ENCODE measurements at regions not wholly inside any gene's neighbourhood (a gene's known extent, or its start where the extent isn't known, plus 50 kb on each side); places are given as distances from the start of the nearest gene placed in this dataset.

DNA sequence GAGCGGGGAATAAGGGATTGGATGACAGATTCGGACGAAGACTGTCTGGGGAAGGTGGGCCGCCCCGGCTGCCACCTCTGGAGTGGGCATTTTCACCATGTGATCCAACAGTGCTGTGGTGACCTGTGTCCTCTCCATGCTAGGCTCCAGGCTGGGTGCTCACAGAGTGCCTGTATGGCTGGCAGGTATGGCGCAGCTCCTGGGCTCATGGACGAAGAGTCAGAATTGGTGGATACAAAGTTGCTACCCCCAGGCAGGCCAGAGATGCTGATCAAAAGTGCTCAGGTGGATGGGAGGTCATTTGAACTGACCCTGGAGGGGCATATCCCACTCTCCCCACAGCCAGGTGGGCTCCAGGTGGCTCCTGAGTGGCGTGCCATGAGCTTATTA, 111.3 kb upstream of the UQCRFS1 start:
- no peak for DNase-seq

DNA sequence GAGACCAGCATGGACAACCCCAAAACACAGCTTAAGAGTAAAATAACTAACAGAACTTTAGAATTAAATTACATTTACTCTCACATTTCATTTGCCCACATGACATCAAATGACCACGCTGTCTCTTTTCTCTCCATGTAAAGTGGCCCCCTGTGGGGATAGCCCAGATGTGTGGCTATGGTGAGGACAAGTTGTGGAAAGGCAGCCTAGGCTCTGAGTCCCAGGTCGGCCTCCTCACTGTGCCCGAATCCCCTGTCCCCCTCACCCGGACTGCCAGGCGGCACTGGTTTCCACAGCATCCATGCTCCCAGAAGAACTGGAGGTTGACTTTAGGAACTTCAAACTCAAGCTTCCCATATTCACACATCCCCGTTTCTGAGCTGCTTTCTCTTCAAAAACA, 111.8 kb upstream of the UQCRFS1 start:
- DNase-seq, result no peak

DNA sequence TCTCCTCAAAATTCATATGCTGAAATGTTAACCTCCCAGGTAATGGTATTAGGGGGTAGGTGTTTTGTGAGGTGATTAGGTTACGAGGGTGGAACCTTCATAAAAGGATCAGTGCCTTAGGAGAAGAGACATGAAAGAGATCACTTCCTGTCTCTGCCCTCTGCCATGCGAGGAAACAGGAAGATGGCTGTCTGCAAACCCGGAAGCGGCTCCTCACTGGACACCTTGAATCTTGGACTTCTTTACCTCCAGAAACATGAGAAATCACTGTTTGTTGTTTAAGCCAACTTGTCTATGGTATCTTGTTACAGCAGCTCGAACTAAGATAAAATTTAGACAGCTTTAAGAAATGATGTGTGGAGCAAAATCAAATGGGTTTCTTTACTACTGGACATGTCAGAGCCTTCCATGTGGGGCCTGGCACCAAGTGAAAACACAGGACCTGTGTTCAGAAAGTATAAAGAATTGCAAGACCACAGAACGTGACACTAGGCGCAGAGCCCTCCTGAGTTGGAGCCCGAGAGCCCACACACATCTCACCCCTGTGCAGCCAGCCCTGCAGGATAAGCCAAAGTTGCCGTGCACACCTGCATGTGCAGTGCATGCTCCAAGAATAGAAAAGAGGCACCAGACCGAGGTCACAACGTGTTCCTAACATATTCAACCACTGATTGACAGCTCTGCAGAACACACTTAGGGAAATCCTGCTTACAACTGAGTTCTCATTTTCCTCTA, 112.5 kb upstream of the UQCRFS1 start:
- no peak for DNase-seq

- peak; percentile 7 for DNase-seq
Measured at GRCh38 chr19:29326351-29326750, 113.4 kb upstream of the UQCRFS1 start.

GRCh38 chr19:29326849-29327840, 114.2 kb upstream of the UQCRFS1 start:
- no peak for DNase-seq

DNA sequence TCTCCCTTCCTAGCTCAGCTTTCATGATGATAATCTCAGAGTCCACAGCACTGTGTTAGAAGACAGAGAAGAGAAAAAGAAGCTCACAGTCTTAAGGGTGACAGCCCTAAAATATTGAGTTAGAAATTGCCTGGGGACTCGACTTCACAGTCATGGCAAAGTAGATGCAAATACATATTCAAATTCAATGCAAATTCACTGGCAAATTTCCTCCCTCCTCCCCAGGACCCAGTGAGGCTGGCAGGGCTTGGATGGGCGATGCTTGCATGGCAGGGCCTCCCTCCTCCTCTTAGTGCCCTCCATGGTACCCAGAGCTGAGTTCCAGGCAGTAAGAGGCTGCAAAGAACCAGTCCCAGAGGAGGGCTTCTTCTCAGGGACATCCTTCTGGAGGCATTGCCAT, 115.6 kb upstream of the UQCRFS1 start:
- no peak for DNase-seq

DNA sequence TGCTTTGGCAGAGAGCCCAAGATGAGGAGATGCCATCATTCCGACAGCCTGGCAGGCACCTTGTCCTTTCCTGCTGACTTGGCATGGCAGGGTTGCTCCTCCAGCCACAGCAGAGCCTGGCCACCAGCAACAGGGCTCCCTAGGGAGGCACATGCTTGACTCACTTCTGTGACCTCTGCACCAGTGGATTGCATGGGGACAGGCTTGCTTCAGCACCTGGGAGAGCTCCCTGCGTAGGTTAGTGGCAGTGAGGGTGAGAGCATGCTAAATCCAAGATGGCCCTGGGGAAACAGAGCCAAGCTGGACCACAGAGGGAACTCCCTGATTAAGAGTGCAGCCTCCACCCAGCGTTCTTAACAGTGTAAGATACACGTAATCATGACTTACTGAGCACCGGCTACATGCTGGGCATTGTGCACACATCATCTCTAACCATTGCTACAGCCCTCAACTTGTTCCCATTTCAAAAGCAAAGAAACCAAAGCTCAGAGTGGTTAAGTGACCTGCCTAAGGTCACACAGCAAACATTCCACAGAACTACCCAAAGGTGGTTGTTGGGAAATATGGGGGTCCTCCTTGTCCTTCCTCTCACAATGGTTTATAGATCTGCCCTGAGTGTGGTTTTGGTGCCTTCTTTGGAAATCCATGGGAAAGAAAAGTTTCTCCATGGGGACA, 116.6 kb upstream of the UQCRFS1 start:
- peak; percentile 18 for DNase-seq

DNA sequence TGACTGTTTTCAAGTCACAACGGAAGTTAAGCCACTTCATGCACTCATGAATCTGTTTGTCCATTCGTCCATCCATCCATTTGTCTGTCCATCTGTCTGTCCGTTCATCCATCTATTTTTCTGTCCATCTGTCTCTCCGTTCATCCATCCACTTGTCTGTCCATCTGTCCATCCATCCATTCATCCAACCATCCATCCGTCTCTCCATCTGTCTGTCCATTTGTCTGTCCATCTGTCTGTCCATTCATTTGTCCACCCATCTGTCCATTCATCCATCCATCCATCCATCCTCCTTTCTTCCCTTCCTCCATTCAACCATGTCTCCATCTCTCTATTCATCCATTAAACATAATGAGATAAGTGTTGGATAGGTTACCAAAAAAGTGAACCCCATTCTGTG, 123.5 kb upstream of the UQCRFS1 start:
- no peak for DNase-seq

- no peak for DNase-seq
Measured at GRCh38 chr19:29337029-29337428, 124.1 kb upstream of the UQCRFS1 start.

GRCh38 chr19:29338480-29338879, 125.5 kb upstream of the UQCRFS1 start:
- DNase-seq, result no peak

GRCh38 chr19:29342721-29343120, 129.8 kb upstream of the UQCRFS1 start:
- DNase-seq, result no peak

GRCh38 chr19:29364224-29364726, 151.3 kb upstream of the UQCRFS1 start:
- no peak for DNase-seq

- no peak for DNase-seq
Measured at GRCh38 chr19:29364999-29365398, 152.0 kb upstream of the UQCRFS1 start.

- no peak for DNase-seq
Measured at GRCh38 chr19:29365836-29366417, 153.0 kb upstream of the UQCRFS1 start.

DNA sequence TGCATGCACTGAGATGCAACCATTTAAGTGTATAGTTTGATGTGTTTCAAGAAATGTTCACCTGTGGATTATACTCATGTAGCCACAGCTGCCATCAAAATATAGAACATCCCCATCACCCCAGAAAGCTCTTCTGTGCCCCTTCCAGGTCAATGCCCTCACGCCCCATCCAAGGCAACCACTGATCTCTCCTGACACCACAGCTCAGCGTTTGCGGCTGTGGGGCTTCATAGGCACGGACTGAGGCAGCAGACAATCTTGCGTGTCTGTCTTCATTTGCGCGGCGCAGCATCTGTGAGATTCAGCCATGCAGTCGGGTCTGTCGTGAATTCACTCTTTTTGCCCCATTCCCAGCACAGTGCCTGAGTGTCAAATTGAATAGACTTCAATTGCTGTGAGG, 153.8 kb upstream of the UQCRFS1 start:
- DNase-seq, result no peak

GRCh38 chr19:29367791-29368222, 154.9 kb upstream of the UQCRFS1 start:
- DNase-seq, result no peak

DNA sequence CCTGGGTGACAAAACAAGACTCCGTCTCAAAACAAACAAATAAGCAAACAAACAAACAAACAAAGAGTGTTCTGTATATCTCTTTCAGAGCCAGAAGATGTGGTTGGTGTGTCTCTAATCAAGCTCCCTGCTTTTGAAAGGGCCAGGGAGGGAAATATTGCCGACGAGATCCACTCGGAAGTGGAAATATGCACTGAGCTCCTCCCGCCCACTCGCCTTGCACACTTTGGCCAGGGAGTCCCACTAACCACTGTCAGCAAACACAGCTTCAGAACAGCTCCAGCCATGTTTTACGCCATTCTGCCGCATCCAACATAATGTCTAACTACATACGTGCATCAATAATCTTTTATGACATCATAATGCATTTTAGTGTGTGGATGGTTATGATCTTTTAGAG, 155.5 kb upstream of the VSTM2B start:
- DNase-seq, result no peak

DNA sequence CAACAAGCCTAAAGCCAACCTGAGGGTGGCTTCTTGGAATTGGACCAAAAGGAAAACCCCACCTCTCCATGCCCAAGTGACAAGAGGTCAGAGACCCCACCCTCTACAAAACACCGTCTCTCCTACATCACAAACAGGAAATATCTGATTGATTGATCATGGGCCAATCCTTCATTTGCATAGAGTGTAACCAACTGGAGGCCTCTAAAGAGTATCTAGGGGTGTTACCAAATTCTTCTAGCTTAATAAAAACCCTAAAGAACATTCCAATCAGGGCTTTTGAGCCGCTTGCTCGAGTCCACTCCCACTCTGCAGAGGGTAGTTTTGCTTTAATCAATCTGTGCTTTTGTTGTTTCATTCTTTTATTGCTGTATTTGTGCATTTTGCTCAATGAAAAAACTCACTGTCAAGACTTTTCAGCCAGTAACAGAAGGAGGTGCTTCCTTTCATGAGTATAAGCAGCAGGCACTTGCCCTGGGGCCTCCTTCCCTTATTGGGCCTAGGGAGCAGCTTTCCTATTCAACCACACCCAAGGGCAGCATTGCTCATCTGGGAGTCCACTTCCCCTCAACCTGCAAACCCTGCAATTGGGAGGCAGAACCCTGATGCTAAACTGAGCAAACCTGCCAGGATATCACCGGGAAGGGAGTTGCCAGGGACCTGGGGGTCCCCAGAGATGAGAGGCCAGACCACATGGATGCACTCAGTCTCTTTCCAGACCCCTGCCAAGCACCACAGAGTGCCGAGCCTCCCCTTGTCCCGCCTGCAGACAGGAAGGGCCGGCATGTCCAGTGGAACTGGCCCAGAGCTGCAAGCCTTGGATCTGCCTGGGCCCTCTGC, 154.3 kb upstream of the VSTM2B start:
- DNase-seq, result no peak

GRCh38 chr19:29372091-29372415, 153.7 kb upstream of the VSTM2B start:
- no peak for DNase-seq

- DNase-seq, result no peak
Measured at GRCh38 chr19:29372461-29372860, 153.3 kb upstream of the VSTM2B start.

DNA sequence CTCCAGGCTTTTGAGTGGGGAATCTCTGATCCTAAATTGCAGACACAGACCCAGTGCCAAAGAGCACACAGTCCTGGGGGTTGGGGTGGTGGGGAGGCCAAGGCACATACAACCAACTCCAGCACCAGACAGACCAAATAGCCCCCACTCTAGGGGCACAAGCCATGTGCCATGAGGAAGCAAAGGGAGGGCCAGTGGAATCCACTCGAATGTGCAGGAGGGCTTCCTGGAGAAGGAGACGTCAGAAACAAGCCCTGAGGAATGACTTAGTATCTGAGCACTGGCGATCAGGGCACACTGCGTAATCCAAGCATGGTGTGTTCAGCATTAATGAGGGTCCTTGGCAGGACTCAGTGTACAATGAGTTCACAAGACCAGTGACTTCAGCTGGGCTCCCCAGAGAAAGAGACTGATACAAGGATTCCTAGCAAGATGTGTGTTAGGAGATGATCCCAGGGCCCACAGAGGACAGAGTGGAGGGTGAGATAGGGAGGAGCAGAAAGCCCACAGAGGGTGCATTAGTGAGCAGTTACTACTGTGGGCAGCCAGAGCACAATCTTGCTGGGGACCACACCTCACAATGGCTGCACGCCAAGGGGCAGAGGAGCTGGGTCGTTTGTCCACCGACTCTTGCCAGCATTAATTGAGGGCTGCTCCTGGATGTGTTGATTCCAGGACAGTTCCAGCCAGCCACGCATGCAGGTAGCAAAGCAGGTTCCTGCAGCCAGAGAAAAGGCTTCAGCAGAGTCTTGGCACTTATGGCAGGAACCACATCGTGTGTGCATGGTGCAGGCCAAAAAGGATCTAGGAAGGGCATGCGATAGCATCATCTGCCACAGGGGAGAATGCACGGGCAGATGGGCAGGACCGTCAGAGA, 152.6 kb upstream of the VSTM2B start:
- DNase-seq, result no peak

Measured in fibroblast of skin of back (primary cell).